GM12878 (cell line): ENCODE measurements at regions not wholly inside any gene's neighbourhood (a gene's known extent, or its start where the extent isn't known, plus 50 kb on each side); places are given as distances from the start of the nearest gene placed in this dataset.

Experiments used
- ATAC-seq: fragments of 200-7000 bp; cut with Tn5 transposase; 3 replicates; pipeline ENCODE4 v1.9.1; 2020; ENCODE audit warnings: mild to moderate bottlenecking, moderate library complexity
- BruUV-seq: library from RNA; stranded (reverse); fragments of 400-500 nt; replicated peaks from 2 replicates; lab custom pipeline; 2021; lab: Mats Ljungman, UMichigan
- CTCF ChIA-PET: fragments of 300-600 bp; sonication (Branson Sonifier 250); formaldehyde crosslinking; extraction: SDS; loops from one replicate; lab custom pipeline; 2021; ENCODE audit warnings: inconsistent platforms; lab: Yijun Ruan, JAX
- POLR2A ChIA-PET: fragments of 350-600 bp; formaldehyde crosslinking; extraction: SDS; loops from one replicate; lab custom pipeline; 2021; ENCODE audit warnings: inconsistent platforms; lab: Charles Lee
- RAD21 ChIA-PET: fragments of 300-600 bp; sonication (Branson Sonifier 250); formaldehyde crosslinking; loops from one replicate; lab custom pipeline; 2023; ENCODE audit warnings: antibody characterized with exemption; ENCODE audit not compliant: unreplicated experiment; lab: Charles Lee
- SMC1A ChIA-PET: fragments of 300-600 bp; sonication (Branson Sonifier 250); formaldehyde crosslinking; loops from one replicate; lab custom pipeline; 2023; ENCODE audit not compliant: unreplicated experiment, uncharacterized antibody; lab: Charles Lee
- DNase-seq: peaks from one replicate; pipeline ENCODE4 v3.0.0-alpha.2; 2011; ENCODE audit warnings: low read depth, low spot score
- FAIRE-seq: peaks from 3 replicates; lab custom pipeline; 2011; peaks lifted over from hg19 to GRCh38; lab: Jason Lieb, UNC
- H2AFZ ChIP-seq: 2 replicates; pipeline ENCODE4 v1.6.0; 2011; ENCODE audit warnings: low read depth, low read length, control low read depth; ENCODE audit not compliant: control insufficient read depth
- H3K27ac ChIP-seq: 2 replicates; pipeline ENCODE4 v1.5.1; 2011; ENCODE audit warnings: control low read depth; ENCODE audit not compliant: control insufficient read depth, insufficient read depth
- H3K27me3 ChIP-seq, 2 experiments: replicated peaks in 1 of 2; 2 replicates each; pipeline versions ENCODE4 v1.6.0 to v1.6.1; 2011; ENCODE audit warnings: low read length in 1 of 2; ENCODE audit not compliant: control insufficient read depth in 2 of 2, insufficient read depth in 2 of 2
- H3K36me3 ChIP-seq, 2 experiments: 2 replicates each; pipeline ENCODE4 v1.5.1; 2011; ENCODE audit warnings: low read length in 1 of 2; ENCODE audit not compliant: control insufficient read depth in 2 of 2, insufficient read depth in 2 of 2
- H3K4me1 ChIP-seq: 2 replicates; pipeline ENCODE4 v1.6.1; 2011; ENCODE audit warnings: mild to moderate bottlenecking, low read length, moderate library complexity, mixed read lengths; ENCODE audit not compliant: control insufficient read depth, insufficient read depth
- H3K4me2 ChIP-seq: 2 replicates; pipeline ENCODE4 v1.6.0; 2011; ENCODE audit warnings: control low read depth; ENCODE audit not compliant: control insufficient read depth, insufficient read depth
- H3K4me3 ChIP-seq: fragments of 200-600 bp; sonication (generic); 2 replicates; pipeline ENCODE4 v1.5.1; 2016
- H3K79me2 ChIP-seq: 2 replicates; pipeline ENCODE4 v1.6.0; 2011; ENCODE audit warnings: low read length; ENCODE audit not compliant: control insufficient read depth, insufficient read depth
- H3K9ac ChIP-seq: 2 replicates; pipeline ENCODE4 v1.8.0; 2011; ENCODE audit warnings: low read length, control low read depth, mixed read lengths; ENCODE audit not compliant: control insufficient read depth, insufficient read depth
- H3K9me3 ChIP-seq: replicated peaks from 3 replicates; pipeline ENCODE4 v1.5.1; 2011; ENCODE audit warnings: mild to moderate bottlenecking, low read length; ENCODE audit not compliant: control insufficient read depth, insufficient read depth
- H4K20me1 ChIP-seq: 2 replicates; pipeline ENCODE4 v1.6.0; 2011; ENCODE audit not compliant: control insufficient read depth, insufficient read depth
- CBFB ChIP-seq: IDR thresholded peaks from 2 replicates; pipeline ENCODE4 v1.6.1; 2016; ENCODE audit warnings: antibody characterized with exemption, low read depth
- E2F8 ChIP-seq: fragments of 450-650 bp; IDR thresholded peaks from 2 replicates; pipeline ENCODE4 v1.6.1; 2018; ENCODE audit warnings: mild to moderate bottlenecking, low read depth, moderate library complexity; ENCODE audit not compliant: partially characterized antibody
- E4F1 ChIP-seq: fragments of 450-650 bp; IDR thresholded peaks from 2 replicates; pipeline ENCODE4 v1.6.1; 2018; ENCODE audit warnings: borderline replicate concordance, mild to moderate bottlenecking; ENCODE audit not compliant: partially characterized antibody
- ELK1 ChIP-seq: IDR thresholded peaks from 2 replicates; pipeline ENCODE4 v1.6.1; 2012; ENCODE audit warnings: low read depth, low read length, improper control_type of control experiment
- ESRRA ChIP-seq: IDR thresholded peaks from 2 replicates; pipeline ENCODE4 v1.6.1; 2012; ENCODE audit warnings: mild to moderate bottlenecking, low read length, improper control_type of control experiment
- ETV6 ChIP-seq, 2 experiments: fragments of 450-650 bp in 1 of 2; IDR thresholded peaks in 1 of 2; conservative IDR thresholded peaks in 1 of 2; 2 replicates each; pipeline ENCODE4 v1.6.1; 2014; ENCODE audit warnings: antibody characterized with exemption in 1 of 2, borderline replicate concordance in 1 of 2, low read depth in 1 of 2, mild to moderate bottlenecking in 1 of 2, moderate library complexity in 1 of 2
- FOXM1 ChIP-seq: IDR thresholded peaks from 2 replicates; pipeline ENCODE4 v1.6.1; 2012; ENCODE audit warnings: low read depth, mild to moderate bottlenecking, inconsistent platforms, low read length, moderate library complexity
- JUND ChIP-seq: IDR thresholded peaks from 2 replicates; pipeline ENCODE4 v1.6.1; 2012; ENCODE audit warnings: low read depth, mild to moderate bottlenecking, low read length, improper control_type of control experiment, moderate library complexity
- NR2C1 ChIP-seq: fragments of 450-650 bp; IDR thresholded peaks from 2 replicates; pipeline ENCODE4 v1.6.1; 2017; ENCODE audit warnings: antibody characterized with exemption, mild to moderate bottlenecking, moderate library complexity
- NR2C2 ChIP-seq: IDR thresholded peaks from 2 replicates; pipeline ENCODE4 v1.6.1; 2011; ENCODE audit warnings: borderline replicate concordance, low read depth; ENCODE audit not compliant: control insufficient read depth, insufficient read length
- POLR2AphosphoS5 ChIP-seq: IDR thresholded peaks from 2 replicates; pipeline ENCODE4 v1.6.1; 2011; ENCODE audit warnings: mild to moderate bottlenecking, low read length, inconsistent platforms
- STAT1 ChIP-seq: fragments of 450-650 bp; conservative IDR thresholded peaks from 2 replicates; pipeline ENCODE4 v1.6.1; 2014; ENCODE audit warnings: antibody characterized with exemption, mild to moderate bottlenecking
- TARDBP ChIP-seq: IDR thresholded peaks from 2 replicates; pipeline ENCODE4 v1.6.1; 2016; ENCODE audit warnings: borderline replicate concordance
- ZBTB33 ChIP-seq: fragments of 450-650 bp; IDR thresholded peaks from 2 replicates; pipeline ENCODE4 v1.6.1; 2017; ENCODE audit warnings: mild to moderate bottlenecking
- ZNF384 ChIP-seq: IDR thresholded peaks from 2 replicates; pipeline ENCODE4 v1.6.1; 2012; ENCODE audit warnings: low read depth, mild to moderate bottlenecking, low read length, improper control_type of control experiment, borderline replicate concordance
- ZNF622 ChIP-seq: fragments of 450-650 bp; IDR thresholded peaks from 2 replicates; pipeline ENCODE4 v1.6.1; 2017; ENCODE audit warnings: mild to moderate bottlenecking, inconsistent platforms
- WGBS: methylation state at CpG from one replicate; pipeline ENCODE4 v1.1.6; 2016; ENCODE audit warnings: low lambda C conversion rate; ENCODE audit not compliant: insufficient replicate concordance, insufficient coverage; ENCODE audit errors: missing lambda C conversion rate; 5-methylcytosine and 5-hydroxymethylcytosine counted together
- in situ Hi-C: fragments of 300-500 bp; cut with MboI; formaldehyde crosslinking; loops from 9 replicates; pipeline ENCODE4 v1.14.3; 2018; ENCODE audit warnings: mixed read lengths
- intact Hi-C: fragments of 100-400 bp; cut with micrococcal nuclease; formaldehyde crosslinking; loops from one replicate; pipeline ENCODE4 v1.14.2; 2022; ENCODE audit not compliant: unreplicated experiment

DNA sequence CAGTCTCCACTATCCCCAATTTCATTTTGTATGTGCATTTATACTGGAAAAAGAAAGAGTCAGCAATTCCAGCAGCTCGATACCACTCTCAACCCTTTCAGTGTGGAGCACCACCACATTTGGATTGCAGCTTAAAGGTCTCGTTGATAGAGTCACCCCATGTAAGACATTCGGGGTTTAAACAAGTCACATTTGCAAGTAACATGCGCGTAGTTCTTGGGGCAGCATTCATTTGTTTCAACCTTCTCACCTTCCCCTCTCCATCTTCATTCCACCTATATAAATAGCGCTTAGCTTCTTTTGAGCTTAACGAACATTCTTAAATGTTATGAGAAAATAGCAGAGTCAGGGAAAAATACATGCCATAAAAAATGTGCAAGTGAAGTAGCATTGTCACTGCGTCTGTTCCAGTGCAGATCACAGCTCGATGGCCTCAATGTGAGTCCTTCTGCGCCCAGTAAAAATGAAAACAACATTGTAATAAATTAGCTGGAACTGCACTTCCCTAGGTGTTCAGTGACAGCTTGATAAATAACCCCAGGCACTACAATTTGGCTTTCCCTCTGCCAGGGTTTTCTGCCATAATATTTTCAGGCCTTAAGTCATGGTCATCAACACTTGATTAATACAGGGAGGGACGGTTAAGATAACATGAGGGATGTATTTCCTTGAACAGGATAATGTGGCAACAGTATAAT, 737.8 kb upstream of the NRSN1 start:
- H2AFZ ChIP-seq = no peak overlapping the region
- no peaks in the 10 kb centered on the region for H4K20me1 ChIP-seq
- POLR2A ChIA-PET = no interaction called here
- no TSS peak for BruUV-seq
- in situ Hi-C loops (no loop called here), intact Hi-C loops (no loop called here)
- no peak overlapping the region for H3K9ac ChIP-seq
- RAD21 ChIA-PET = no interaction called here
- 40% methylated on average over 11 of the region's 11 CpGs for WGBS
- no peaks in the 10 kb centered on the region for H3K36me3 ChIP-seq
- H3K27ac ChIP-seq = no peak overlapping the region
- ATAC-seq (no peak), DNase-seq (no peak), FAIRE-seq (no peak)
- H3K4me3 ChIP-seq = no peak overlapping the region
- no peaks in the 10 kb centered on the region for H3K79me2 ChIP-seq
- no peaks in the 10 kb centered on the region for H3K27me3 ChIP-seq
- H3K9me3 ChIP-seq = no peaks in the 10 kb centered on the region
- H3K4me1 ChIP-seq = no peaks in the 10 kb centered on the region
- SMC1A ChIA-PET = interaction anchor here (0.5 kb wide), 1 partner anchor 747 kb away, joined by 3 read pairs; no protein-coding TSS in a partner anchor
- TF ChIP-seq TARDBP = no peak
- no peak for TF ChIP-seq NR2C2
- TF ChIP-seq POLR2AphosphoS5 = no peak
- TF ChIP-seq ESRRA = no peak
- no peak for TF ChIP-seq ZNF622
- TF ChIP-seq CBFB = no peak
- TF ChIP-seq E2F8 = no peak
- TF ChIP-seq ZBTB33 = no peak
- TF ChIP-seq JUND = no peak
- no peak for TF ChIP-seq ELK1
- no peak for TF ChIP-seq NR2C1
- TF ChIP-seq STAT1 = no peak
- TF ChIP-seq ZNF384 = no peak
- no peak for TF ChIP-seq FOXM1
- TF ChIP-seq ETV6 (conservative IDR thresholded peaks at IDR 0.05 in 1 of 2, IDR thresholded peaks at IDR 0.05 in 1 of 2; ENCODE audit: borderline replicate concordance in 1 of 2, low read depth in 1 of 2) = no peak
- no peak for TF ChIP-seq E4F1
- H3K4me2 ChIP-seq = no peak overlapping the region
- CTCF ChIA-PET = interaction anchor here (0.9 kb wide), 1 partner anchor 9 kb away, joined by 3 read pairs; no protein-coding TSS in a partner anchor
